GM12874 (cell line): ENCODE measurements at regions not wholly inside any gene's neighbourhood (a gene's known extent, or its start where the extent isn't known, plus 50 kb on each side); places are given as distances from the start of the nearest gene placed in this dataset.

Source experiments
- CTCF ChIP-seq: IDR thresholded peaks from 2 replicates; pipeline ENCODE4 v1.5.1; 2011; ENCODE audit warnings: low read depth, mild to moderate bottlenecking, control low read depth, low read length, moderate library complexity; ENCODE audit not compliant: insufficient read depth

- TF ChIP-seq CTCF, result no peak
These were observed 630.5 kb upstream of the SLITRK6 start for GRCh38 chr13:86429756-86430155.

GRCh38 chr13:86438034-86438433 lies 638.8 kb upstream of the SLITRK6 start:
- no peak for TF ChIP-seq CTCF

- no peak for TF ChIP-seq CTCF
These were observed 646.0 kb upstream of the SLITRK6 start for GRCh38 chr13:86445206-86445605.

GRCh38 chr13:86445672-86446071 lies 646.5 kb upstream of the SLITRK6 start:
- no peak for TF ChIP-seq CTCF

- TF ChIP-seq CTCF, result no peak
These were observed 647.1 kb upstream of the SLITRK6 start for GRCh38 chr13:86446311-86446710.

- TF ChIP-seq CTCF, result no peak
These were observed 648.3 kb upstream of the SLITRK6 start for GRCh38 chr13:86447479-86447878.

GRCh38 chr13:86462011-86462410 lies 662.8 kb upstream of the SLITRK6 start:
- no peak for TF ChIP-seq CTCF

GRCh38 chr13:86464193-86464592 lies 665.0 kb upstream of the SLITRK6 start:
- no peak for TF ChIP-seq CTCF
